GF-D8 (cell line): ENCODE measurements at regions not wholly inside any gene's neighbourhood (a gene's known extent, or its start where the extent isn't known, plus 50 kb on each side); places are given as distances from the start of the nearest gene placed in this dataset.
"Not testable (repeated sequence)": the region's sequence is repeated elsewhere in the genome, so short reads cannot be mapped to it uniquely, and the experiment has no call there.

ENCODE experiments used
- DNase-seq: peaks from one replicate; lab custom pipeline; 2025; lab: John Stamatoyannopoulos, UW

DNA sequence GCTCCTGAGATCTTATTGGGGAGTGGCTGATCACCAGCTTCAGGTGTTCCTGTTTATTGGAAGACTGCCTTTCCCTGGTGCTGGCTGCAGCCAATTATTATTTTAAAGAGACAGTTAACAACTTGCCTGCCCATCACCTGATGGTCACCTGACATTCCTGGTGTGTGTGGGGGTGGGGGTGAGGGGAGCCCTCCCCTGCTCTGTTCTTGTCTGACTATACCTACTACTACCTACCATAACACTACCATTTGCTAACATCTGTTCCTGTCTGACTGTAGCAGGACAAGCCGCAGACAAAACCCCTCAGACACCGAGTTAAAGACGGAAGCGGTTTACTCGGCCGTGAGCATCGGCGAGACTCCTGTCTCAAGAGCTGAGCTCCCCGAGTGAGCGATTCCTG, 54.9 kb upstream of the NBPF3 start:
- no peak for DNase-seq

DNA sequence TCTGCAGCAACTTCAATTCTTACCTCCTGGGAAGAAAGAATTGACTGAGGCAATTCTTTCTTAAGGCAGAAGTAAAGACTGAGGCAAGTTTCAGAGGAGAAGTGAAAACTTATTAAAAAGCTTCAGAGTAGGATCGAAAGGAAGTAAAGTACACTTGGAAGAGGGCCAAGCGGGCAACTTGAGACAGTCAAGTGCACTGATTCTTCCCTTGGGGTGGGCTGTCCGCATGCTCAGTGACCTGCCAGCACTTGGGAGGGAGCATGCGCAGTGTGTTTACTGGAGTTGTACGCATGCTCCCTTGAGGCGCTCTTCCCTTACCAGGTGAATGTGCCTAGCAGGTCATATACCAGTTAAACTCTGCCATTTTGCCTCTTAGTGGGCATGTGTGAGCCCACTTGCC, 55.3 kb upstream of the NBPF3 start:
- no peak for DNase-seq

DNA sequence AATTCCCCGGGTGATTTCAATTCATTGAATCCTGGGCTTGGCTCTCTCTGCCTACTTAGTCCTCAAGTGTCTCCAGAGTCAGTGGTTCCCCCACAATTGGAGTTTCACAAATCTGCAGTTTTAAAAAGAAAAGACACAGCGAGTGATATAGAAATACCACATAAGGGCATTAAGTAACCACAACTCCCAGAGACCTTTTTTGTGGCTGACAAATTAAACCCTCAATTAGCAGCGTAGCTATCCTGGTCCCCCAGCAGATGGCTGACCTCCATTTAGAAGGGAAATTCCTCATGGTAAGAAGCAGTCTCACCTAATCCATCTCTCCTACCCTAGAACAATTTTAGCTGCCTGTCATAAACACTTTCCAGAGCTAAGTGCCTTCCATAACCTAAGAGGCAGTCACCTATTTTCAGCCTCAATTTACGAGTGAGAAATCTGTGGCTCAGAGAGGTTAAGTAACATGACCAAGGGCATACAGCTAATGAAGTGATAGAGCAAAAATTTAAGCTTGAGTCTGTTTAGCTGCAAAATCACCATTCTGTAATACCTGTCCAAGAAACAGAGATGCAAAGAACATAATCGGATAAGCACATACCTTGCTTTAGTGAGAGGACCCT, 56.0 kb upstream of the NBPF3 start:
- no peak for DNase-seq

DNA sequence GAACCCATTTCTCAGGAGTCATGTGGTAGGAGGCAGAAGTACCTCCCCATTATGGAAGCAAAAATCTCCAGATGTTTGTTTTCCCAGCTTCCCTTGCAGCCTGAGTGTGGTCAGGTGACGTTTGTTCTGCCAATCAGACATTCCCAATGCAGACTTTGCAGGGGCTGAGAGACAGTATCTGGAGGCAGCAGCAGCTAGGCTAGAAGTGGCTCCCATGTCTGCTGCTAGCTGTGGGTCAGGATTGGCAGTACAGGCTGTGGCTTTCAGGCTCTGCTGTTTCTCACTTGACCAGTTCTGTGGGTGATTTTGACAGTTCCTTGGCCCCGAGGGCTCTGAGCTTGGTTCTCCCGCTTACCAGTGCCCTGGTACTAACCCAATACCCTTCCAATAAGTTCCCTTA, 58.6 kb upstream of the NBPF3 start:
- DNase-seq: no peak

DNA sequence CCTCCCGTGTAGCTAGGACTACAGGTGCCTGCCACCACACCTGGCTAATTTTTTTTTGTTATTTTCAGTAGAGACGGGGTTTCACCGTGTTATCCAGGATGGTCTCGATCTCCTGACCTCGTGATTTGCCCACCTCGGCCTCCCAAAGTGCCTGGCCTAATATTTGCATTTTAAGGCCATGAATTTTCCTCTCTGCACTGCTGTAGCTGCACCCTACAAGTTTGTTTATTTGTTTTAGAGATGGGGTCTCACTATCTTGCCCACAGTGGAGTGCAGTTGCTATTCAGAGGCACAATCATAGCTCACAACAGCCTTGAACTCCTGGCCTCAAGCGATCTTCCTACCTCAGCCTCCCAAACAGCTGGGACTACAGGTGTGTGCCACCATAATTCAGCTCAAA, 59.8 kb upstream of the NBPF3 start:
- not testable (repeated sequence) for DNase-seq

DNA sequence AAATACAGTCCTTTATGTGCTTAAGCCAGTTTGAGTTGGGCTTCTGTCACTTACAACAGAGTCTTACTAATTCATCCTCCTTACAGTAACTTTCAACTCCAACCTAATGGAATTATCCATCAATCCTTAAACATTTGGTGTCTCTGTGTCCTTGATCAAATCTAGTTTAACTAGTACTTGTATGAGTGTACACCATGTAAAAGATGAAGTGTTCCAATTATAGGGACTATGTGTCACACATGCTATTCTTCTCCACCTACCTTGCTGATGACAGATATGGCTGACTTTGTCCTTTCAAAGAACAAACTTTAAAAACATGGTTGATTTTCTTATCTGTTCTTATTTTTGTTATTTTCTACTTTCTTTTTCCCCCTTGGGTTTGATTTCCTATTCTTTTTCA, 60.4 kb upstream of the NBPF3 start:
- no peak for DNase-seq

DNA sequence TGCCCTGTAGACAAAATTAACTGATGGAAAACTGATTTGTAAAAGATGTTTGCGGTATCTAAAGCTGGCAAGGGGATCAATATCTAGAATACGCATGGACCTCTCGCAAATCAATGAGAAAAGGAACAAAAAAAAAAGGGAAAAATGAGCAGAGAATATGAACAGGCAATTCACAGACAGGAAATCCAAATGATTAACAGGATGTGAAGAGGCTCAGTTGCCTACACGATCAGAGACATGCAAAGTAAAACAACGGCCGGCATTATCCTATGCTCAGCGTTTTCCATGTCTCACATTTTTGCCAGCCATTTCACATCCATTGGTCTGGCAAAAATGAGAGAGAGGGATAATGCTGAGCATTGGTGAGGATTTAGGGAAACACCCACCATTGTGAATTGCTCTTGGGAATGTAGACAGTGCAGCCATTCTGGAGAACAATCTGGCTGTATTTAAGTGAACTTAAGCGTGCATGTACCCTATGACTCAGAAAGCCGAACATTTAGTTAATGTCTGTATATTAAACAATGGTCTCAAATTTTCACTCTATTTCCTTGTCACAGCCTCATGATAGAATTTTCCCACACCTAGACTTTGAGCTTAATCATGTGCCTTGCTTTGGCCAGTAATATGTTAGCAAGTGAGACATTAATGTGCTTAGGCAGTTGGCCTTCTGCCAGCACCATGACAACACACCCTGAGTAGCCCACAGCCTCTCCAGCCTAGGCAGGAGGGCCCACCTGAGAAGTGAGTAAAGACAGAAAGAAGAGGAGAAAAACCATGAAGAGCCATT, 61.0 kb upstream of the NBPF3 start:
- DNase-seq: no peak

DNA sequence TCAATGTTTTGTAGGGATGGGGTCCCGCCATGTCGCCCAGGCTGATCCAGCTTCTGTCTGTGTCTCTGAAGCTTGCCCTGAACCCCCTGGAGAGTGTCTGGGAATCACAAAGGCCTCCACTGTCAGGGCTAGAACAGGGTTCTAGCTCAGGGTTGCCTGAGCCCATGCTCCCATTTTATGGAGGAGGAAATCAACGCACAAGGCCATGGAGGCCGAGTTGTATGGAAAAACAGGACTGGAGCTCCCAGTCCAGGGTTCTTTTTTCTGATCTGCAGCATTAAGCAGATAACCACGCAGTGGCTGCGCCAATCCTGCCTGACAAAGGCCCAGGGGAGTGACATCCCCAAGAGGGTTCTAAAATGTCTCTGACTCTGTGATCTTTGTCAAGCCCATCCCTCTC, 67.6 kb upstream of the NBPF3 start:
- no peak for DNase-seq

DNA sequence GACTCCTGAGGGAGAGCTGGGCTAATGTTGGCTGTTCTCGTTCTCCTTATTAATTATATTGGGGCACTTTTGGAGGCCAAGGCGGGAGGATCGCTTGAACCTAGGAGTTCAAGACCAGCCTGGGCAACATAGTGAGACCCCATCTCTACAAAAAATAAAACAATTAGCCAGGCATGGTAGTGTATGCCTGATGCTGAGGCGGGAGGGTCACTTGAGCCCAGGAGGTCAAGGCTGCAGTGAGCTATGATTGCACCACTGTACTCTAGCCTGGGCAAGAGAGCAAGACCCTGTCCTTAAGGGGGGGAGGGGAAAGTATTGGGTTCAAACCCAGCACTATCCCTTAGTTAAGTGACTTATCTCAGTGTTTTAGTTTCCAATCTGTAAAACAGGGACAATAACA, 70.0 kb upstream of the NBPF3 start:
- DNase-seq: no peak

DNA sequence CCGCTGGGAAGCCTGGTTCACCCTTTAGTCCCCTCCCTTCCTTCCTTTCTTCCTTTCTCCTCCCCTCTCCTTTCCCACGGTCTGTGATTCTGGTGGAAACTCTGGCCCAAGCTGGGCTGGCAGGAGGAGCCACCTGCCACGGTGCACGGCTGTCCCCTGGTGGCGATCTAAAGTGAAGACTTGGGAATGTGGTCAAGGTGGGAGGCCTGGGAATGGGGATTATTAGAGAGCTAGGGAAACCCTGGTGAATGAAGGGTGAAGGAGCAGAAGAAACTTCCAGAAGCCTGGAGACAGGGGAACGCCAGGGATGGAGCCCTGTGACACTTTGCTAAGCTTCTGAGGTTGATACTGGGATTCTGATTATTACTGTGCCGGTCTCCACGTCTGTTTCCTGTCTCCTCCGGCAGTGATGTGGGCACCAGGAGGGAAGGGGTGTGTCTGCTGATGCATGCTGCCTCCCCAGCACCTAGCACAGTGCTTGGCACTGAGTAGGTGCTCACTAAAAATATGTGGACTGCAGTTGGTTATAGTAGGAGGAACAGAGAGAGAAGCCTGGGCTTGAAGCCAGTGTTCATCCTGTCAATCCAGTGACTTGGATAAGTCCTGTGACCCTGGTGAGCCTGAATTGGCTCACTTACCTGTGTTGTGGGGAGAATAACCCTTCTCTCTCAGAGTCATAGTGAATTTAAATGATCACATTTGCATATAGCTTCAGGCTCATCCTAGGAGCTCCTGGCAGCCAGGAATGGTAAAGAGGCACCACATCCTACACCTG, 71.2 kb upstream of the NBPF3 start:
- DNase-seq: no peak

DNA sequence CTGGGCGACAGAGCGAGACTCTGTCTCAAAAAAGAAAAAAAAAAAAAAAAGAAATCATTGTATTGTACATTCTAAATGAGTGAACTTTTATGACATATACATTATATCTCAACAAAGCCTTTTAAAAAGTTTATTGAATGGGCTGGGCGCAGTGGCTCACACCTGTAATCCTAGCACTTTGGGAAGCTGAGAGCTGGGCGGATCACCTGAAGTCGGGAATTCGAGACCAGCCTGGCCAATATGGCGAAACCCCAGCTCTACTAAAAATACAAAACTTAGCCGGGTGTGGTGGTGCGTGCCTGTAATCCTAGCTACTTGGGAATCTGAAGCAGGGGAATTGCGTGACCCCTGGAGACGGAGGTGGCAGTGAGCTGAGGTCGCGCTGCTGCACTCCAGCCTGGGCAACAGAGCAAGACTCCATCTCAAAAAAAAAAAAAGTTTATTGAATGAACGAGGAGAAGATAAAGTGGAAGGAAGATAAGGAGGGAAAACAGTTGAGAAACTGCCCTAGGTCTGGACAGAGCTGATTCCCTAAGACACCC, 71.9 kb upstream of the NBPF3 start:
- not testable (repeated sequence) for DNase-seq

DNA sequence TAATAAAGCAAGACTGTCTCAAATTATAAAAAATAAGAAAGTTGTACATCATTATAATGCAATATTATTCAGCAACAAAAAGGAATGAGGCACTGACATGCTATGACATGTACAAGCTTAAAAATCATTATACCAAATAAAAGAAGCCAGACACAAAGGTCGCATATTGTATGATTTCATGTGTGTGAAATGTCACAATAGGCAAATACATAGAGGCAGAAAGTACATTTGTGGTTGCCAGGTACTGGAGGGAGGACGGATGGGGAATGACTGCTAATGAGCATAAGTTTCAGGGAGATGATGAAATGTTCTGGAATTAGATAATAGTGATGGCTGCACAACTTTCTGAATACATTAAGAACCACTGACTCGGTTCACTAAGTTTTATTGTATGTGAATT, 73.6 kb upstream of the NBPF3 start:
- no peak for DNase-seq

DNA sequence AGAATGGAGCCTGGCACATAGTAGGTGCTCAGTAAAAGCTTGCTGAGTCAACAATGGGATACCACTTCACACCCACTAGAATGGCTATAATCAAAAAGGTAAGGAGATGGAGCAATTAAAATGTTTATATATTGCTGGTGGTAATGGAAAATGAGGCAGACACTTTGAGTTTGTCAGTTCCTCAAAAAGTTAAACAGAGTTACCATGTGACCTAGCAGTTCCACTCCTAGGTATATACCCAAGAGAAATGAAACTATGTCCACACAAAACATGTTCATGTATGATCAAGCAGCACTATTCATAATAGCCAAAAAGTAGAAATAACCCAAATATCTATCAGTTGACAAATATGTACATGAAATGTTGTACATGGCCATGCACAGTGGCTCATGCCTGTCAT, 74.8 kb upstream of the ECE1 start:
- peak; percentile 7 for DNase-seq

DNA sequence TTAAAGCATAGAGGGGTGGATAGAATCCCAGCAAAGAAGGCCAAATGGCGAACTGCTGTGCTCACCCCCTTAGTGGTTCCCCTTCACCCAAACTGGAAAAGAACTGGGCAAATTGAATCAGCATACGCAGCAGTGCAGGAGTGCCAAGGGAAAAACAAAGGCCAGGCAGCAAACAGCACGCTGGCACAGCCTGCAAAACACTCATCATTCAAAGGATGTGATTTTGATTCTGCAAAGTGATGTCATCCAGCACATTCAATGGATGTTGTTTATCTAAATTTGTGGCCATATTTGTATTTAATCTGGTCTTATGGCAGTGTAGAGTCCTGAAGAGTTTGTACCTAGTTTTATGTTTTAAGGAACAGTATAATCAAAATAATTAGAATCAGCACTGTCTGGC, 71.8 kb upstream of the ECE1 start:
- no peak for DNase-seq

DNA sequence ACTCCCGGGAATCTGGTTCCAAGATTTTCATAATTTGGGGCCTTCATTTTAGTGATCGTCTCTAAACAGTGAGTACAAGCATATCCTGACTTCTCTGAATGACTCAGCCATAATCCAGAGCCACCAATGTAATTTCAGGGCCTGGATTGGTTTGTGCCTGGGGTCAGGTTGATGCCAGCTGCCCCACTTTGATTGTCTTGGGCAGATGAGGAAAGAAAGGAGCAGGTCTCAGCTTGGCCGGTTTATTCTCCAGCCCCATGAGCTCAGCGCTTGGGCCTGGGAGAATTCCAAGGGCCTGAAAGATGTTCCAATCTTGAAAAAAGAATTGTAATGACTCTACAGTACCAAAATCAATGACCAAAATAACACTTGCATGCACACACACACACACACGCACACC, 71.2 kb upstream of the ECE1 start:
- DNase-seq: no peak

DNA sequence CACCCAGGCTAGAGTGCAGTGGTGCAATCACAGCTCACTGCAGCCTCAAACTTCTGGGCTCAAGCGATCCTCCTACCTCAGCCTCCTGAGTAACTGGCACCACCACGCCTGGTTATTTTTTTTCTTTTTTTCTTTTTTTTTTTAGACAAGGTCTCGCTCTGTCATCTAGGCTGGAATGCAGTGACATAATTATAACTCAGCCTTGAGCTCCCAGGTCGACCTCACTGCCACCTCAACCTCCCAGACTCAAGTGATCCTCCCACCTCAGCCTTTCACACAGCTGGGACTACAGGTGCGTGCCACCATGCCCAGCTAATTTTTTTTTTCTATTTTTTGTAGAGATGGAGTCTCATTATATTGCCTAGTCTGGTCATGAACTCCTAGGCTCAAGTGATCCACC, 66.9 kb upstream of the ECE1 start:
- no peak for DNase-seq

DNA sequence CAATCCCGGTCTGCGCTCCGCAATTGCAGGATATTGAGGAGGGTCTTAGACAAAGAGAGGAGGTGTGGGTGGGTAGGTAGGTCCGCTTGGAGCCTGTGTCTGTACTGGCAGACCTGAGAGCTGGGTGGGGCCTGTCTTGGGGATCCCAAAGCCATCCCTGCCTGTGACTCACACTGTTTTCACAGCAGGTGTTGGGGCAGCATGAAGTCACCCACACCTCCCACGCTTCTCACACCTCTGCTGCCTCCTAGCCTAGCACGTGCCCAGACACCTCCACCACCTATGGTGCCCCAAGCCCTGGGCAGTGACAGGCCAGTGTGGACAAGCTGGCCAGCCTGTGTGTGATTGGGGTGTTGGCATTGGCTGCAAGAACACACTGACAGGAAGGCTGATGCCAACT, 65.7 kb upstream of the ECE1 start:
- DNase-seq: no peak

DNA sequence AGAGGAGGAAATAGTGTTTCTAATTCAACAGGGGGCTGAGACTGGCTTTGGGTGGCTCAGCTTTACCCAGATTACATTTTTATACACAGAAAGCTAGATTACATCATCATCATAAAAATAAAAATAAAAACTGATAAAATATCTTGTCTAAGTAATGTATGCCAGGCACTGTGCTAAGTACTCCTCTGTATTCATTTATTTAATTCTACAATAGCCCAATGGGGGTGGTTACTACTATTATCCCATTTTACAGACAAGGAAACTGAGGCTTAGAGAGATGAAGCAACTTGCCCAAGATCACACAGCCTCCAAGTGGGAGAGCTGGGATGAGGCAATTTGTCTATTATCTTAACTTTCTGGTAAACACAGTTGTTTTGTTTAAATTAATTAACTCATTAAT, 62.3 kb upstream of the ECE1 start:
- DNase-seq: no peak

DNA sequence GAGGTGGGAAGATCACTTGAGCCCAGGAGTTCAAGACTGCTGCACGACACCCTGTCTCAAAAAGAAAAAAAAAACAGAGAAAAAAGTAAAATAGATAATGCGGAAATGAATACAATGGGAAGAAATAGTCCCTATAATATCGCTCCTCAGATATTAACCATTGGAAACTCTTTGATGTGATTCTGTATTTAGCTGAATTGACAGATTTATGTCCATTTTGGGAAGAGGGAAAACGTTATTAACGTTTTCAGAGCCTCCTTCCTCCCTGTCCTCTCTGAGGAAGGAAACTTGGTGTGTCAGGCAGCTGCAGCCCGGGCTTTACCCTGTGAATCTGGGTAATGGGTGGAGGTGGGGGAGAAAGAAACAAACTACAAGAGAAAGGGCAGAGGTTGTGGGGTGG, 61.6 kb upstream of the ECE1 start:
- DNase-seq: no peak

DNA sequence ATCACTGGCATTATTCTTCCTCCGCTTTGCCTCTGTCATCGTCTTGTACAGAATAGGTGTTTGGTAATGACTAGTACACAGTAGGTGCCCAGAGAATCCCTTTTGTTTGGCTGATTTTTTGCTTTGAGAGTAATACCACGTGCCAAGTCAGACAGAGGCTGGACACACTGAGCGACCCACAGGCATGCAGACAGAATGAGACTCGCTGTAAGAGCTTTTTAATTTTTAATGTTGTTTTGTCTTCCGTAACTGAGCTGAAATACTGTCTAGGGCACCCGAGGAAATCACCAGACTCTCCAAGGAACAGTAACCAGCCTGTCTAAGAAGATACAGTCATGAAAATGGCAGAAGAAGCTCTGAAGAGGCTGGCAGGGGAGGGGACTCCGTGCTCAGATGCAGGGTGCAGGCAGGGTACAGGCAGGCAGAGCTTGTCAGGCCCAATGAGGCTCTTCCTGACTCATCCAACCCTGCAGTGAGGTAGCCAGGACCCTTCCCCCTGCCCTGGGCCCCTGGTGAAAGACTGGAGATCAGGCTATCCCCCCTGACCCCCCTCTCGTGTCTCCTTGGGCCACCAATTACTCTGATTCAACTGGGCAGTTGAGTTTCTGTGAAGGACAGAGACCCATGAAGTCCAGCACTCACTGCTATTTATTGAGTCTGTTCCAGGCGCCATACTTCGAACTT, 60.1 kb upstream of the ECE1 start:
- DNase-seq: no peak

DNA sequence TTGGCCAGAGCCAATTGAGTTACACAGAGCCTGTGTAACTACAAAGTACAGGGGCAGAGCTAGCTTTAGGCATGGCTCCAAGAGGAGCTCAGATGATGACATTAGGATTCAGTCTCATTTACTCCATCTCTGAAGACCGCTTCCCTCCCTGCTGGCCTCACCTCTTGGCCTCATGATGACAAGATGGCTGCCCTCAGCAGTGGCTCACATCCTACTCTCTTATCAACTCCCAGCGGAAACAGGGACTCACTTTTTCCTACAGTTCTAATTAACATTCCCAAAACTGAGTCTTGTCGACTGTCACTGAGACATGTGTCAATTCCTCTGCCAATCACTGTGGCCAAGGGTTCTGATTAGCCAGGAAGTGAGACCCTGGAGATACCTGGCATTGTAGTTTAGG, 59.4 kb upstream of the ECE1 start:
- no peak for DNase-seq

DNA sequence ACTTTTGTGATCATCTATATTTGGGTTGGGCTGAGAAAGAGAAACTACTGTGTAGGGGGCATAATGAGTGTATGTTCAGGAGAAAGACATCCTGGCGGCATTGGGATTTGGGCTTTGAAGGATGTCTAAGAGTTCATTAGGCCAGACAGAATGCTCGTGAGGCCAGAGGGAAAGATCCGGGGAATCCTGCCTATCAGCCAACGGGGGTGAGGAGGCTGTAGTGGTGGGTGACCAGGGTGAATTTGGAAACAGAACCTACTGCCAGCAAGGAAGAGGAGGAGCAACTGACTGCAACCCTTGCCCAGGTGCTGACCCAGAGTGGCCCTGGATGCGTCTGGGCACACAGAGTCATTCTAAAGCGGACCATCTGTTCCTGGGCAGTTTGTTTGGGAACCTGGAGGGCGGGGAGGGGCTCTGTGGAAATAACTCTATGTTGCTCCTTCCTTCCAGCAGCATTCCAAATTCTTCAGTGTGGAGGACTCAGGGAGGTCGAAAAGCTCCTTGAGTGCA, 56.9 kb upstream of the ECE1 start:
- no peak for DNase-seq
